WI38 (cell line): ENCODE measurements at regions not wholly inside any gene's neighbourhood (a gene's known extent, or its start where the extent isn't known, plus 50 kb on each side); places are given as distances from the start of the nearest gene placed in this dataset.

Experiments used
- H3K4me3 ChIP-seq: 2 replicates; pipeline ENCODE4 v1.5.1; 2011; ENCODE audit warnings: low read depth, mild to moderate bottlenecking, control low read depth, low read length
- CTCF ChIP-seq: IDR thresholded peaks from 2 replicates; pipeline ENCODE4 v1.5.1; 2012; ENCODE audit warnings: low read depth, mild to moderate bottlenecking, control low read depth, low read length

GRCh38 chr7:155901176-155901575, 88.9 kb upstream of the SHH start:
- no peak for TF ChIP-seq CTCF
- H3K4me3 ChIP-seq, result no peak overlapping the region

GRCh38 chr7:155899596-155899995, 87.3 kb upstream of the SHH start:
- TF ChIP-seq CTCF, result no peak
- H3K4me3 ChIP-seq, result no peak overlapping the region

GRCh38 chr7:155897758-155898386, 85.6 kb upstream of the SHH start:
- no peak overlapping the region for H3K4me3 ChIP-seq
- no peak for TF ChIP-seq CTCF

GRCh38 chr7:155896531-155897263, 84.4 kb upstream of the SHH start:
- no peak for TF ChIP-seq CTCF
- no peak overlapping the region for H3K4me3 ChIP-seq

GRCh38 chr7:155893664-155894063, 81.4 kb upstream of the SHH start:
- TF ChIP-seq CTCF, result no peak
- H3K4me3 ChIP-seq, result no peak overlapping the region

GRCh38 chr7:155893176-155893575, 80.9 kb upstream of the SHH start:
- no peak for TF ChIP-seq CTCF
- H3K4me3 ChIP-seq, result no peak overlapping the region

GRCh38 chr7:155889636-155890511, 77.6 kb upstream of the SHH start:
- no peak for TF ChIP-seq CTCF
- no peak overlapping the region for H3K4me3 ChIP-seq
